ENCODE measurements at regions not wholly inside any gene's neighbourhood (a gene's known extent, or its start where the extent isn't known, plus 50 kb on each side); places are given as distances from the start of the nearest gene placed in this dataset.

- no peak for DNase-seq
These were observed 188.0 kb downstream of the ENGASE start for GRCh38 chr17:79262624-79263023.

DNA sequence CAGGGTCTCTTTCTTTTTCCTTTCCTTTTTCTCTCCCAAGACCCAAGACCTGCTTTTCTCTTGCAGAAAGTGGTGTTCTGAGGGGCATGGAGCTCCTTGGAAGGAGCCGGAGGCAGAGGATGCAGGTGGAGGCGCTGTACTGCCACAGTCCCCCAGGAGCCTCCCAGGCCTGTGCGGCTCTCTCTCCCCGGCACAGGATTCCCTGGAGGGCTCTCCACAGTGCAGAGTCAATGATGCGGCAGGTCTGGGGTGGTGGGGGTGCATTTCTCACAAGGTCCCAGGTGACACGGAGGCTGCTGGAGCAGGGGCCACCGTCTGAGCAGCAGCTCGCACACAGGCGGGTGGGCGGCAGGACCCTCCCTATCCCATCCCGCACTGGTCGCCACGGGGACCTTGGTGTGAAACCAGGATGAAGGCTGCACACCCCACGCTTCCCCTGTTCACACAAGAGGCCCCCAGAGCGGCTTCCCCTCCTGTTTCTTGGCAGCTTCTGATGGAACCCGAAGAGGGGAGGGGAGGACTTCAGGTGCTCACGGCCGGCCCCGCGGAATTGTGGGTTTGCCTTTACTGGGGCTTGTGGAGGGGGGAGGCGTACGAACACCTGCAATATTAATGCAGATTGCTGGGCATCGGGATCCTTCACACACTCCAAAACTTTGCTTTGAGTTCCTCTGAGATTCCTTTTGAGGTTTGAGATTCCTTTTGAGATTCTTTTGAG is 186.9 kb downstream of the ENGASE start:
- DNase-seq: no peak

DNA sequence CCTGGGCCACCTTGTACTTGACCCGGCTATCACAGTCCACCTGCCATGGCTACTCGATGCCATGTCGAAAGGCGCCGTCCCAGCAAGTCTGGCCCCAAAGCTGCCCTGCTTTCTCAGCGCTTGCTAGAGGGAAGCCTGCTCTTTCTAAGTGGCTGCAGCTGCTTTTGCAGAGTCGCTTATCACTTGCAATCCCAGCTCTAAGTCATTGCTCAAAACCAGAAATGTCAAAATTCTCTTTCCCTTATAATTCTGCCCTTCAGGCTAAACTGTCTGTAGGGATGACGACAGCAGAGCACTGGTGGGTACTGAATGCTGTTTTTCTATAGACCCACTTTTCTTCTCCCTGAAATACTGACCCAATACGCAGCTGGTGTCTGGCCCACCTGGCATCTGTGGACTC is 184.2 kb downstream of the ENGASE start:
- DNase-seq: no peak

DNA sequence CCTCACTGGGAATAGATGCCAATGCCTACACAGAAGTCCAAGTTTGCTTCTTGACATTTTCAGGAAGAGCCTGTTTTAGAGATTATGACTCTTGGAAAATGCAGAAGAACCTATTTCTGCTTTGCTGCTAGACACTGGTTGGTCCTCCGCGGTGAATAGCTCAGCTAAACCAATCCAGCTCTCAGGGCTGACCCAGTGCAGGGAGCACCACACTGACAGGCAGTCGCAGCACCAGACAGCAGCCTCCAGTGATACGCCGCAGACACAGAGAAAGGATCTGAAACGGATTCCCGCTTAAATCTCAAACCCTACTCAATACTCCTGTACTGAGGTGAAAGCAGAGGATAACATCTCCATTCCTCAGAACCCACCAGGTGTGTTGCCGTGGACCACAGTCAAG is 183.4 kb downstream of the ENGASE start:
- no peak for DNase-seq

DNA sequence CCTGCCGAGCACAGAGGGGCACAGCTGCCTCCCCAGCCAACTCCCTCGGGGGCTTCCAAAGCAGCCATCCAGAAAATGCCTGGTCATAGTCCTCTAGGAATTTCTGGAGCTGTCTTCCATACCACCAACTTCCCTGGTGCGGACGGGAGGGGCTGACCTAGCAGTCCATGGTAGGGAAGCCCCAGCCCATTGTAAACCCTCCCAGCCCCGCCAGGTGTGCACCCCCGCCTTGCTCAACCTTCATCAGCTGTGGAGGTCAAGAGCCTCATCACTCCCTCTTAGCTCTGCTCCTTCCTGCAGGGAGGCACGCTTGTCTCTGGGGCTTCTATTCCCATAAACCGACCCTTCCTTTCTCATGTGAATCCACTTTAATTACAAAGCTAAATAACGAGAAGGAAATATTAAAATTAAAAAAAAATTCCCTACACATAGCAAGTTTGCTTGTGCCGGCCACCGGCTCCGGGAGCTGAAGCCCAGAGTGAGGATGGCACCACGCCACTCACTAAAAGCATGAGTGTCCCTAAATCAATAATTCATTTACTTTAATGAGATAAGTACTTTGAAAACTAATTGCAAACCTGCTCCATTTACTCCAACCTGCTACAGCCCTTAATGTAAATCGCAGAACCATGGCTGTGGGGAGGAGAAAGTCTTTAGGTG is 181.4 kb downstream of the ENGASE start:
- DNase-seq: no peak

DNA sequence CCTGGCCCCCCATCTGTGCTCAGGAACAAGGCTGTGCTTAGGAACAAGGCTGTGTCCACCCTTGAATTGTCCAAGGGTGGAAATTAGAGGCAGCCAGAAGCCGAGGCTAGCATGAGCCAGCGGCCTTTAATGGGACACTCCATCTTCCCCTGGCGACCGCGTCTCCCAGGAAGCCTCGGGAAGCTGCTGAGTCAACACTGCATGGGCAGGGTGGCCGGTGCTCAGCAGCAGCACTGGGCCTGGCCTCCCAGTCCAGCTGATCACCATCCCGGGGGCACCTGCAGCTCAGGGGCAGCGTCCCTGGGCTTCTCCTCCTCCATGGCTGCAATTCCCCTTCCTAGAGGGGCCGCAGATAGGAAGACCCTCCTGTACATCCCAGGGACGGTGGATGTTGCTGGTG is 180.8 kb downstream of the ENGASE start:
- no peak for DNase-seq

- no peak for DNase-seq
These were observed 180.4 kb downstream of the ENGASE start for GRCh38 chr17:79255046-79255445.

DNA sequence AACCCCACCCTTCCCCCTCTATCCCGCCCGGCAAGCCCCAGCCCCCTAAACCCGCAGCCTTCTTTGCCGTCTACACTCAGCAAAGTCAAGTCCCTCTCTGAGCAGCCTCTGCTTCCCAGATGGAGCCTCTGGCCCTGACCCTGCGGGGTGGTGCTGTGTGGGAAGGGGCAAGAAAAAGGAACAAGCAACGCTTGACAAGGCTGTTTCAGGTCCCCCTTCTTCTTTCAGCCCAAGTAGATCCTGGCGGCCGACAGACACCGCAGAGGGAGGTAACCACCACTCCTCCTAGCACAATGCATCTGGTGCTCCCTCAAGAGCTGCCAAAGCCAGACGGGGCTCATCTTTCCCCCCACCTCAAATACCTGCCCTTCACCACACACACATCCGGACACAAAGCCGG is 178.3 kb downstream of the ENGASE start:
- DNase-seq: no peak

DNA sequence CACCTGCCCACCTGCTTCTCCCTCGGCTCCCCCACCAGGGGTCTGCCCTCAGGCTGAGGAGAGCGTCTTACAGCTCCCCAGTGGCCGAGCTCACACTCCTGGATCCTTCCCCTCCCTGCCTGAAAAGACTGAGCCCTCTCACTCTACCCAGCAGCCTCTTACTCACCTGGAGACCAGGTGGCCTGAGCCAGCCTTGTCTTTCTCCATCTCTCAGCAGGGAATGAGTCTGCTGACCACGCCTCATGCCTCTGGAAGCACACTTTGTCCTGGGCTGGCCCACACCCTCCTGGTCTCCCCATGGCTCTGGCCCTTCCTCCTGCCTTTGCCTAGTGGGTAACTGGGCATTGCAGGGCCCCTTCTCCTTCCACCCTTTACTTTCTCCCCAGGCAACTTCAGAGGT is 177.2 kb downstream of the ENGASE start:
- no peak for DNase-seq

DNA sequence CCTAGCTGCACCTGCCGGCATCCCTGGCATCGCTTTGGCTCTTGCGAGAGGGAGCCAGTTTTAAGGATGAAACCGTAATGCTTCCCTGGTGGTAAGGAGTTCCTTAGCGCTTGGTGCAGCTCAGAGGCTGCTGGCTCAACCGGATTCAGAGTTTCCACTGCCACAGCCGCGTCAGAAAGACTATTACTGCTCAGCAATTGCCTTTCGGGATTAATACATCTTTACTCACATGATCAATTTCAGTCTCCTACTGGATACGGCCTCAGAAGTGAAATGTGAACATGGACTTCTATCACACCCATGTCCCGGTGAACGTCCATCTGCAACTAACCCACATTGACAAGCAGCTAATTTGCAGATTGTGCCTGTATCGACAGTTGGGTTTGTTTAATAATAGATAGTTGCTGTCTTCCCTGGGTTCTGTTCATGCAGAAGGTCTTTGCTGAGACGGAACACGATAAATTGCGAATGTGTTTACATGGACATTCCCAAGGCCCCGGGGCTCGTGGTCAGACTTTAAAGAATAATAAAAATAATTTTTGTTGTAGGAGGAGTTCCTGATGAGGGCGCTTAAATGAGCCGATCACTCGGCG is 175.4 kb downstream of the ENGASE start:
- DNase-seq: no peak

DNA sequence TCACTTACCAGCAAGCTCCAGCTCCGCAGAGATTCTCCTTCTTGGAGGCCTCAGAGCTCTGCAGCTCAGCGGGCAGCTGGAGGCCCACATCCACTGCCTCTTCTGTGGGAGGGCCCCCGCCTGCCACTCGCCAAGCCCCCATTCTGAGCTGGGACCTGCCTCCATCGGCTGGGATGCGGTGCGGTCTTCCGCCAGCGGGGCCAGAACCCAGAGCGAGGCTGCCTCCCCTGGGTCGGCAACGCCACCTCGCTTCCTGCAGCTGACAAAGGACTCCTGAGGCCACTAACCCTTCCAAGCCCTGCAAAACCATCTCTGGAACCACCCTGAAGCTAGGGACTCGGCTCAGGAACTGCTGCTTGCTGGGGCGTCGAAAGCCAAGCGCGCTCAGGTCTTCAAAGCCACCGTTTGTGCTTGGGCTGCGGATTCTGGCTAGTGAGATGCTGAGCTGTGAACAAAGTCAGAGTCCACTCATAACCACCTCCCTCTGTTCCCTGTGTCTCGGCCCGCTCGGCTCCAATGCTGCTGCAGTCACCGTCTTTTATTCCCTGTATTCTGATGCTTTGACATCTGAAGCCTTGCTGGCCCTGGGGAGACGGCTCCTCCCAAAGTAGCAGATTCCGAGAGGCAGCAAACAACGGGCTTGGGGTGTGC is 174.3 kb downstream of the ENGASE start:
- DNase-seq: no peak

GRCh38 chr17:79246225-79247190 is 171.9 kb downstream of the ENGASE start:
- DNase-seq: no peak

GRCh38 chr17:79244665-79245064 is 170.0 kb downstream of the ENGASE start:
- no peak for DNase-seq

- DNase-seq: no peak
These were observed 169.4 kb downstream of the ENGASE start for GRCh38 chr17:79243996-79244395.

DNA sequence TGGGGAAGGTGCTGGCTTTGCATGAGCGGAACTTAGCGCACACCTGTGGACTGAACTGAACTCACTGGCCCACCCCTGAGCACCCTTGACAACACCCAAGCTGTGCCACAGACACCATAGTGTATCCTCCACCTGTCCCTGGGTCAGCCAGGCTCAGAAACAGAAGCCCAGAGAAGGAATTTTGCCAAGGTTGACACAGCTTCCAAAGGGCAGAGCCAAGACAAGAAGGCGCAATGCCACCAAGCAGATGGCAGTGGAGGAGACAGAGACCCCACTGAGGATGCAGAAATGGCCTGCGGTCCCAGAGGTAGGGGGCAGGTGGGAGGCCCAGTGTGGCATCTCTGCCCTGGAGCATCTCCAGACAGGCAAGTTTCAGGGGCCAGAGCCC is 169.0 kb downstream of the ENGASE start:
- DNase-seq: no peak

- DNase-seq: no peak
These were observed 168.4 kb downstream of the ENGASE start for GRCh38 chr17:79242873-79243602.

GRCh38 chr17:79242393-79242792 is 167.8 kb downstream of the ENGASE start:
- no peak for DNase-seq

- no peak for DNase-seq
These were observed 167.0 kb downstream of the ENGASE start for GRCh38 chr17:79241616-79242015.

GRCh38 chr17:79239205-79239604 is 164.6 kb downstream of the ENGASE start:
- no peak for DNase-seq

DNA sequence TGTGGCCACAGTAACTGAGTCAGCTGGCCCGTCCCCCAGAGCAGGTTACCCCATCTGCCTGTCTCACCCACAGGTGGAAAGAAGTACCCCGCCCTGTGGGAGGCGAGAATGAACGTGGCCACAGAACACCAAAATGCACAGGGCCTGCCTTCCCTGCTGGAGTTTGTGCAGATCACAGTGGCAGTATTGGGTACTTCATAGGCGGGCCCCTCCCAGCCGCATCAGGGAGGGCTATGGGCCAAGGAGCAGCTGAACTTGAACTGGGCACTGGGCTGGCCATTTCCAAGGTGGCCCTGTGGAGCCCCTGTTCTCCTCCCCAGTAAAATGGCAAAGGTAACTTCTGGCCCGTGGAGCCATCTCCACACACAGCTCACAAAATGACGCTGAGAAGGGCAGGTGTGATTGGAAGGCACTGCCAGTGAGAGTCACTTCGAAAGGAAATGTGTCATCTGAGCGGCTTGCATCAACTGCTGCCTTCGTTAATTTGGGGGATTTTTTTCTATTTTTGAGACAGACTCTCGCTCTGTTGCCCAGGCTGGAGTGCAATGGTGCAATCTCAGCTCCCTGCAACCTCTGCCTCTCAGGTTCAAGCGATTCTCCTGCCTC is 162.9 kb downstream of the ENGASE start:
- DNase-seq: no peak

DNA sequence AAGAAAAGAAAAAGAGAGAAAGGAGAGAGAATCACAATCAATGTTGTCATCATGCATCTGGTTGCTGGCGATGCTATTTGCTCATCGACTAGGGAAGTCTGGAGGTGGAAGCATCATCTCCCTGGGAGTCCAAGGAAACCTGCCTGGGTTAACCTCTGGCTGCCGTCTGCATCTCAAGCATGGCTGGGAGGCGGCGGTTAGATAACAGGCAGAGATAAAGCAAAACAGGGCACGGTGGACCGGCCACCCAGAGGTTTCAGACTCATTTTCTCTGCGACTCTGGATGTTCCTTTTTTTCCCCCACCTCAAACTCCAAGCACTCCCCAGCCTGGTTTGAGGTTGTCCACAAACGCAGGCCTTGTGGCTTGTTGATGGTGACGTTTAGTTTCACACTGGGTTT is 161.2 kb downstream of the ENGASE start:
- DNase-seq: no peak
